ENCODE measurements at regions not wholly inside any gene's neighbourhood (a gene's known extent, or its start where the extent isn't known, plus 50 kb on each side); places are given as distances from the start of the nearest gene placed in this dataset.

- Histone ChIP-seq H3K4me3 (ENCODE audit: low read length) (no peak overlapping the region), H3K4me2 (ENCODE audit: low read length) (no peak overlapping the region), H3K79me2 (ENCODE audit: control insufficient read depth, low read length) (no peaks in the 10 kb centered on the region), H3K9me2 (replicated peaks; ENCODE audit: control insufficient read depth, low read length) (no peaks in the 10 kb centered on the region), H3K27me3 (ENCODE audit: control insufficient read depth, low read length) (peaks cover 15% of the 10 kb centered on the region), H3K36me3 (ENCODE audit: control insufficient read depth, low read length) (no peaks in the 10 kb centered on the region), H3K27ac (ENCODE audit: low read depth, low read length) (no peak overlapping the region), H3K9me3 (ENCODE audit: control insufficient read depth, insufficient read depth, low read length) (no peaks in the 10 kb centered on the region), H3K4me1 (ENCODE audit: control insufficient read depth, low read length) (no peaks in the 10 kb centered on the region), H4K20me1 (ENCODE audit: control insufficient read depth, insufficient read depth, low read depth, low read length) (no peaks in the 10 kb centered on the region), H3F3A (ENCODE audit: control insufficient read depth, insufficient read depth) (no peaks in the 10 kb centered on the region)
- TF ChIP-seq CTCF (IDR thresholded peaks at IDR 0.05; ENCODE audit: low read depth, low read length, poor library complexity, severe bottlenecking) = no peak
- no peak for TF ChIP-seq EZH2phosphoT487 (IDR thresholded peaks at IDR 0.05; ENCODE audit: borderline replicate concordance, low read length)
These were observed 111.4 kb upstream of the C1QTNF9B start for GRCh38 chr13:24008679-24009078.

DNA sequence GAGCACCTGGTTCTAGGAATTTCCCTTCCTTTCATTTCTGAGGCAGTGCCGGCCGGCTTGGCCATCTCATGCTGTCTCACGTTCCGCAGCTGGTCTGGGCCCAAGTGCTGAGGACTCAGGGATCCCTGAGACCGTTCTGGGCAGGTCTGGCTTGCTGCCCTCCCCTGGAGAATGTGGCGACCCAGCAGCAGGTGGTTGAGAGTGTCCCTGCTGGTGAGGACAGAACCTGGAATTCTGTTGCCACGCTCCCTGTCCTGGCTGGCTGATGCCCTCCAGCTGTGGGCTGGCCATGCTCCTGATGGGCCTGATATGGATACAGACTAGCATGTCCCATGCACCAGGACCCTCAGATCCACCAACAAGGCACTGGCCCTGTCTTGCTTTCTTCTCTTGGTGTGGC lies 114.0 kb upstream of the C1QTNF9B start:
- Histone ChIP-seq H3K4me2 (ENCODE audit: low read length) (no peak overlapping the region), H3K9me3 (ENCODE audit: control insufficient read depth, insufficient read depth, low read length) (no peaks in the 10 kb centered on the region), H3K36me3 (ENCODE audit: control insufficient read depth, low read length) (no peaks in the 10 kb centered on the region), H3K79me2 (ENCODE audit: control insufficient read depth, low read length) (no peaks in the 10 kb centered on the region), H3K27ac (ENCODE audit: low read depth, low read length) (no peak overlapping the region), H3F3A (ENCODE audit: control insufficient read depth, insufficient read depth) (no peaks in the 10 kb centered on the region), H3K4me1 (ENCODE audit: control insufficient read depth, low read length) (no peaks in the 10 kb centered on the region), H4K20me1 (ENCODE audit: control insufficient read depth, insufficient read depth, low read depth, low read length) (no peaks in the 10 kb centered on the region), H3K9me2 (replicated peaks; ENCODE audit: control insufficient read depth, low read length) (no peaks in the 10 kb centered on the region), H3K4me3 (ENCODE audit: low read length) (no peak overlapping the region), H3K27me3 (ENCODE audit: control insufficient read depth, low read length) (peaks cover 10% of the 10 kb centered on the region)
- no peak for TF ChIP-seq EZH2phosphoT487 (IDR thresholded peaks at IDR 0.05; ENCODE audit: borderline replicate concordance, low read length)
- no peak for TF ChIP-seq CTCF (IDR thresholded peaks at IDR 0.05; ENCODE audit: low read depth, low read length, poor library complexity, severe bottlenecking)

- Histone ChIP-seq H4K20me1 (ENCODE audit: control insufficient read depth, insufficient read depth, low read depth, low read length) (no peaks in the 10 kb centered on the region), H3K4me3 (ENCODE audit: low read length) (no peak overlapping the region), H3F3A (ENCODE audit: control insufficient read depth, insufficient read depth) (no peaks in the 10 kb centered on the region), H3K9me2 (replicated peaks; ENCODE audit: control insufficient read depth, low read length) (no peaks in the 10 kb centered on the region), H3K27me3 (ENCODE audit: control insufficient read depth, low read length) (peaks cover 10% of the 10 kb centered on the region), H3K9me3 (ENCODE audit: control insufficient read depth, insufficient read depth, low read length) (no peaks in the 10 kb centered on the region), H3K36me3 (ENCODE audit: control insufficient read depth, low read length) (no peaks in the 10 kb centered on the region), H3K27ac (ENCODE audit: low read depth, low read length) (no peak overlapping the region), H3K4me1 (ENCODE audit: control insufficient read depth, low read length) (no peaks in the 10 kb centered on the region), H3K79me2 (ENCODE audit: control insufficient read depth, low read length) (no peaks in the 10 kb centered on the region), H3K4me2 (ENCODE audit: low read length) (no peak overlapping the region)
- no peak for TF ChIP-seq CTCF (IDR thresholded peaks at IDR 0.05; ENCODE audit: low read depth, low read length, poor library complexity, severe bottlenecking)
- TF ChIP-seq EZH2phosphoT487 (IDR thresholded peaks at IDR 0.05; ENCODE audit: borderline replicate concordance, low read length) = no peak
These were observed 115.3 kb upstream of the C1QTNF9B start for GRCh38 chr13:24012648-24013047.

DNA sequence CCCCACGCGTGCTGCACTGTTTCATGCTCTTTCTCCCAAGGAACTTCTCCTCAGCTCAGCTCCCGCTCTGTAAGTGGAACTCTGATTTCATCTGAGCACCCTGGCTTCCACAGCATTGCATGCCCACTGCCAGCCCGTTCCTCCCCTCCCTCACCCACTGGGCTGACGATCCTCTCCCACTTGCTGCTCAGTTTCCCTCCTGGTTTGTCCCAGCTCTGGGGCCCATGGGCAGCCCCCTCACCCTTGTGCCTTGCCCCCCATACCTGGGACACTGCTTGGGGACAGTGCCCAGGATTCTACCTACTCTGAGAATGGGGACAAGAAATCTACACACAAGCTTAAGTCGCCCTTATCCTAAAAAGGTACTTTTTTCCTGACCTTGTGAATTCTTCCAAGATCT lies 115.9 kb upstream of the C1QTNF9B start:
- Histone ChIP-seq H4K20me1 (ENCODE audit: control insufficient read depth, insufficient read depth, low read depth, low read length) (no peaks in the 10 kb centered on the region), H3K36me3 (ENCODE audit: control insufficient read depth, low read length) (no peaks in the 10 kb centered on the region), H3K9me2 (replicated peaks; ENCODE audit: control insufficient read depth, low read length) (no peaks in the 10 kb centered on the region), H3K4me1 (ENCODE audit: control insufficient read depth, low read length) (no peaks in the 10 kb centered on the region), H3K79me2 (ENCODE audit: control insufficient read depth, low read length) (no peaks in the 10 kb centered on the region), H3K9me3 (ENCODE audit: control insufficient read depth, insufficient read depth, low read length) (no peaks in the 10 kb centered on the region), H3K27ac (ENCODE audit: low read depth, low read length) (no peak overlapping the region), H3K4me2 (ENCODE audit: low read length) (no peak overlapping the region), H3K4me3 (ENCODE audit: low read length) (no peak overlapping the region), H3F3A (ENCODE audit: control insufficient read depth, insufficient read depth) (no peaks in the 10 kb centered on the region), H3K27me3 (ENCODE audit: control insufficient read depth, low read length) (peaks cover 10% of the 10 kb centered on the region)
- TF ChIP-seq CTCF (IDR thresholded peaks at IDR 0.05; ENCODE audit: low read depth, low read length, poor library complexity, severe bottlenecking) (no peak), EZH2phosphoT487 (IDR thresholded peaks at IDR 0.05; ENCODE audit: borderline replicate concordance, low read length) (no peak)
